ENCODE measurements at regions not wholly inside any gene's neighbourhood (a gene's known extent, or its start where the extent isn't known, plus 50 kb on each side); places are given as distances from the start of the nearest gene placed in this dataset.
"Not testable (repeated sequence)": the region's sequence is repeated elsewhere in the genome, so short reads cannot be mapped to it uniquely, and the experiment has no call there.

DNA sequence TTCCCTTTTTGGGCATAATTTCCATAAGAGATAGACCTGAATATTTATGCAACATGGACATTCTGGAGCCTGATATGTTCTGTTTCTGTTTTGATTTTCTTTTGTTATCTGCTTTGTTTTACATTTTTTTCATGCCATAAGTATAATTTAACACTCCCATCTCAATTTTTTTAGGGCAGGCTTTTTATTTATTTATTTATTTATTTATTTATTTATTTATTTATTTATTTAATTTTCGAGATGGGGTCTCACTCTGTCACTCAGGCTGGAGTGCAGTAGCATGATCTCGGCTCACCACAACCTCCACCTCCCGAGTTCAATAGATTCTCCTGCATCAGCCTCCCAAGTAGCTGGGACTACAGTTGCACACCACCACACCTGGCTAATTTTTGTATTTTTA lies 427.6 kb downstream of the ZNF804A start:
- TF ChIP-seq HOXB13 (CRISPR knock-in tag; IDR thresholded peaks at IDR 0.05; ENCODE audit: low read depth); CEBPB (IDR thresholded peaks at IDR 0.05); TP53 (CRISPR knock-in tag; IDR thresholded peaks at IDR 0.05); POLR2A (IDR thresholded peaks at IDR 0.05; ENCODE audit: low read length): not testable (repeated sequence)
- TF ChIP-seq, protein P1, sequence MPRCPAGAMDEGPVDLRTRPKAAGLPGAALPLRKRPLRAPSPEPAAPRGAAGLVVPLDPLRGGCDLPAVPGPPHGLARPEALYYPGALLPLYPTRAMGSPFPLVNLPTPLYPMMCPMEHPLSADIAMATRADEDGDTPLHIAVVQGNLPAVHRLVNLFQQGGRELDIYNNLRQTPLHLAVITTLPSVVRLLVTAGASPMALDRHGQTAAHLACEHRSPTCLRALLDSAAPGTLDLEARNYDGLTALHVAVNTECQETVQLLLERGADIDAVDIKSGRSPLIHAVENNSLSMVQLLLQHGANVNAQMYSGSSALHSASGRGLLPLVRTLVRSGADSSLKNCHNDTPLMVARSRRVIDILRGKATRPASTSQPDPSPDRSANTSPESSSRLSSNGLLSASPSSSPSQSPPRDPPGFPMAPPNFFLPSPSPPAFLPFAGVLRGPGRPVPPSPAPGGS (IDR thresholded peaks at IDR 0.05), result not testable (repeated sequence)
- TF ChIP-seq, protein P2, sequence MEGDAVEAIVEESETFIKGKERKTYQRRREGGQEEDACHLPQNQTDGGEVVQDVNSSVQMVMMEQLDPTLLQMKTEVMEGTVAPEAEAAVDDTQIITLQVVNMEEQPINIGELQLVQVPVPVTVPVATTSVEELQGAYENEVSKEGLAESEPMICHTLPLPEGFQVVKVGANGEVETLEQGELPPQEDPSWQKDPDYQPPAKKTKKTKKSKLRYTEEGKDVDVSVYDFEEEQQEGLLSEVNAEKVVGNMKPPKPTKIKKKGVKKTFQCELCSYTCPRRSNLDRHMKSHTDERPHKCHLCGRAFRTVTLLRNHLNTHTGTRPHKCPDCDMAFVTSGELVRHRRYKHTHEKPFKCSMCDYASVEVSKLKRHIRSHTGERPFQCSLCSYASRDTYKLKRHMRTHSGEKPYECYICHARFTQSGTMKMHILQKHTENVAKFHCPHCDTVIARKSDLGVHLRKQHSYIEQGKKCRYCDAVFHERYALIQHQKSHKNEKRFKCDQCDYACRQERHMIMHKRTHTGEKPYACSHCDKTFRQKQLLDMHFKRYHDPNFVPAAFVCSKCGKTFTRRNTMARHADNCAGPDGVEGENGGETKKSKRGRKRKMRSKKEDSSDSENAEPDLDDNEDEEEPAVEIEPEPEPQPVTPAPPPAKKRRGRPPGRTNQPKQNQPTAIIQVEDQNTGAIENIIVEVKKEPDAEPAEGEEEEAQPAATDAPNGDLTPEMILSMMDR (IDR thresholded peaks at IDR 0.05), result not testable (repeated sequence)
- TF ChIP-seq, protein P3, sequence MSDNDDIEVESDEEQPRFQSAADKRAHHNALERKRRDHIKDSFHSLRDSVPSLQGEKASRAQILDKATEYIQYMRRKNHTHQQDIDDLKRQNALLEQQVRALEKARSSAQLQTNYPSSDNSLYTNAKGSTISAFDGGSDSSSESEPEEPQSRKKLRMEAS (IDR thresholded peaks at IDR 0.05), result not testable (repeated sequence)
- TF ChIP-seq, protein P4, sequence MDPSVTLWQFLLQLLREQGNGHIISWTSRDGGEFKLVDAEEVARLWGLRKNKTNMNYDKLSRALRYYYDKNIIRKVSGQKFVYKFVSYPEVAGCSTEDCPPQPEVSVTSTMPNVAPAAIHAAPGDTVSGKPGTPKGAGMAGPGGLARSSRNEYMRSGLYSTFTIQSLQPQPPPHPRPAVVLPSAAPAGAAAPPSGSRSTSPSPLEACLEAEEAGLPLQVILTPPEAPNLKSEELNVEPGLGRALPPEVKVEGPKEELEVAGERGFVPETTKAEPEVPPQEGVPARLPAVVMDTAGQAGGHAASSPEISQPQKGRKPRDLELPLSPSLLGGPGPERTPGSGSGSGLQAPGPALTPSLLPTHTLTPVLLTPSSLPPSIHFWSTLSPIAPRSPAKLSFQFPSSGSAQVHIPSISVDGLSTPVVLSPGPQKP (IDR thresholded peaks at IDR 0.05; ENCODE audit: low read depth, low read length), result not testable (repeated sequence)

All from A549 (cell line).